HEK293 (cell line): ENCODE measurements at regions not wholly inside any gene's neighbourhood (a gene's known extent, or its start where the extent isn't known, plus 50 kb on each side); places are given as distances from the start of the nearest gene placed in this dataset.

ENCODE experiments used
- CTCF ChIA-PET: fragments of 350-600 bp; formaldehyde crosslinking; extraction: SDS; loops from one replicate; lab custom pipeline; 2021; ENCODE audit warnings: antibody characterized with exemption; lab: Yijun Ruan, JAX
- POLR2A ChIA-PET: fragments of 300-600 bp; formaldehyde crosslinking; extraction: SDS; loops from one replicate; lab custom pipeline; 2020; ENCODE audit warnings: antibody characterized with exemption, inconsistent platforms; lab: Yijun Ruan, JAX
- H3K27ac ChIP-seq: fragments of 200-500 bp; sonication (Bioruptor generic); 2 replicates; pipeline ENCODE4 v1.5.1; 2014; ENCODE audit warnings: low read depth, low read length, control low read depth, inconsistent platforms; ENCODE audit errors: extremely low read depth
- H3K36me3 ChIP-seq, 2 experiments: fragments of 200-500 bp in 1 of 2; sonication (Bioruptor generic) in 1 of 2; 1 replicate in 1 of 2; 2 replicates in 1 of 2; pipeline ENCODE4 v1.5.1; 2014 to 2017; ENCODE audit warnings: inconsistent platforms in 2 of 2, low read length in 2 of 2; ENCODE audit not compliant: control insufficient read depth in 2 of 2, insufficient read depth in 1 of 2
- H3K4me1 ChIP-seq: fragments of 200-500 bp; sonication (Bioruptor generic); 2 replicates; pipeline ENCODE4 v1.5.1; 2014; ENCODE audit warnings: mild to moderate bottlenecking, low read length, inconsistent platforms; ENCODE audit not compliant: control insufficient read depth, insufficient read depth
- H3K4me3 ChIP-seq: 2 replicates; pipeline ENCODE4 v1.5.1; 2011; ENCODE audit warnings: low read depth, mild to moderate bottlenecking, control low read depth, low read length, moderate library complexity
- H3K9me3 ChIP-seq: fragments of 200-500 bp; sonication (Bioruptor generic); 2 replicates; pipeline ENCODE4 v1.5.1; 2014; ENCODE audit warnings: low read depth, low read length, inconsistent platforms; ENCODE audit not compliant: control insufficient read depth, insufficient read depth
- FEZF1 ChIP-seq: fragments of 450-650 bp; formaldehyde crosslinking; IDR thresholded peaks from 2 replicates; pipeline ENCODE4 v1.5.1; 2016; ENCODE audit warnings: missing biosample characterization, missing genetic modification characterization
- KLF1 ChIP-seq: fragments of 450-650 bp; formaldehyde crosslinking; IDR thresholded peaks from 2 replicates; pipeline ENCODE4 v1.5.1; 2016; ENCODE audit warnings: missing biosample characterization, missing genetic modification characterization
- KLF16 ChIP-seq: fragments of 450-650 bp; formaldehyde crosslinking; IDR thresholded peaks from 2 replicates; pipeline ENCODE4 v1.5.1; 2017; ENCODE audit warnings: missing biosample characterization, missing genetic modification characterization
- PRDM1 ChIP-seq: fragments of 450-650 bp; formaldehyde crosslinking; IDR thresholded peaks from 2 replicates; pipeline ENCODE4; 2016; ENCODE audit warnings: missing biosample characterization, missing genetic modification characterization
- SCRT2 ChIP-seq: fragments of 450-650 bp; formaldehyde crosslinking; IDR thresholded peaks from 2 replicates; pipeline ENCODE4 v1.5.1; 2016; ENCODE audit warnings: missing biosample characterization, missing genetic modification characterization
- ZBTB8A ChIP-seq: fragments of 450-650 bp; formaldehyde crosslinking; IDR thresholded peaks from 2 replicates; pipeline ENCODE4 v1.5.1; 2016; ENCODE audit warnings: missing biosample characterization, missing genetic modification characterization
- ZNF10 ChIP-seq: fragments of 450-650 bp; formaldehyde crosslinking; IDR thresholded peaks from 2 replicates; pipeline ENCODE4 v1.5.1; 2017; ENCODE audit warnings: missing biosample characterization, missing genetic modification characterization
- ZNF114 ChIP-seq: fragments of 450-650 bp; formaldehyde crosslinking; IDR thresholded peaks from 2 replicates; pipeline ENCODE4 v1.5.0; 2017; ENCODE audit warnings: missing biosample characterization, missing genetic modification characterization
- ZNF184 ChIP-seq: fragments of 450-650 bp; IDR thresholded peaks from 2 replicates; pipeline ENCODE4 v1.5.1; 2018; ENCODE audit warnings: missing biosample characterization, mild to moderate bottlenecking, missing genetic modification characterization
- ZNF394 ChIP-seq: fragments of 450-650 bp; formaldehyde crosslinking; IDR thresholded peaks from 2 replicates; pipeline ENCODE4 v1.5.1; 2016; ENCODE audit warnings: missing biosample characterization, missing genetic modification characterization, mild to moderate bottlenecking, moderate library complexity, borderline replicate concordance
- ZNF404 ChIP-seq: fragments of 450-650 bp; formaldehyde crosslinking; IDR thresholded peaks from 2 replicates; pipeline ENCODE4 v1.5.1; 2017; ENCODE audit warnings: missing biosample characterization, missing genetic modification characterization
- ZNF585B ChIP-seq: fragments of 450-650 bp; formaldehyde crosslinking; IDR thresholded peaks from 2 replicates; pipeline ENCODE4 v1.5.1; 2016; ENCODE audit warnings: missing biosample characterization, missing genetic modification characterization
- ZNF747 ChIP-seq: fragments of 450-650 bp; formaldehyde crosslinking; IDR thresholded peaks from 2 replicates; pipeline ENCODE4 v1.5.1; 2016; ENCODE audit warnings: missing biosample characterization, missing genetic modification characterization
- ZNF791 ChIP-seq: fragments of 450-650 bp; formaldehyde crosslinking; IDR thresholded peaks from 2 replicates; pipeline ENCODE4 v1.5.1; 2016; ENCODE audit warnings: missing biosample characterization, missing genetic modification characterization
- TF ChIP-seq, protein P1 (sequence below): fragments of 450-650 bp; formaldehyde crosslinking; IDR thresholded peaks from 2 replicates; pipeline ENCODE4 v1.5.1; 2016; ENCODE audit warnings: missing biosample characterization, missing genetic modification characterization
- TF ChIP-seq, protein P2 (sequence below): fragments of 450-650 bp; formaldehyde crosslinking; IDR thresholded peaks from 2 replicates; pipeline ENCODE4 v1.5.1; 2016; ENCODE audit warnings: missing biosample characterization, missing genetic modification characterization, low read depth
- TF ChIP-seq, protein P3 (sequence below): fragments of 450-650 bp; formaldehyde crosslinking; IDR thresholded peaks from 2 replicates; pipeline ENCODE4 v1.5.1; 2016; ENCODE audit warnings: missing biosample characterization, missing genetic modification characterization

GRCh38 chr10:118516716-118517115 lies 78.7 kb downstream of the PRLHR start:
- Histone ChIP-seq H3K27ac (no peak overlapping the region), H3K36me3 (no peaks in the 10 kb centered on the region), H3K9me3 (no peaks in the 10 kb centered on the region), H3K4me1 (no peaks in the 10 kb centered on the region), H3K4me3 (no peak overlapping the region)
- CTCF ChIA-PET: no interaction called here
- TF ChIP-seq ZNF114 (tag by site-specific recombination) (no peak), SCRT2 (tag by site-specific recombination) (no peak), ZNF791 (no peak), KLF16 (tag by site-specific recombination) (no peak), ZNF585B (tag by site-specific recombination) (no peak), FEZF1 (tag by site-specific recombination) (no peak), PRDM1 (tag by site-specific recombination) (no peak), ZNF404 (tag by site-specific recombination) (no peak), ZBTB8A (no peak), KLF1 (tag by site-specific recombination) (no peak)
- TF ChIP-seq, protein P1, sequence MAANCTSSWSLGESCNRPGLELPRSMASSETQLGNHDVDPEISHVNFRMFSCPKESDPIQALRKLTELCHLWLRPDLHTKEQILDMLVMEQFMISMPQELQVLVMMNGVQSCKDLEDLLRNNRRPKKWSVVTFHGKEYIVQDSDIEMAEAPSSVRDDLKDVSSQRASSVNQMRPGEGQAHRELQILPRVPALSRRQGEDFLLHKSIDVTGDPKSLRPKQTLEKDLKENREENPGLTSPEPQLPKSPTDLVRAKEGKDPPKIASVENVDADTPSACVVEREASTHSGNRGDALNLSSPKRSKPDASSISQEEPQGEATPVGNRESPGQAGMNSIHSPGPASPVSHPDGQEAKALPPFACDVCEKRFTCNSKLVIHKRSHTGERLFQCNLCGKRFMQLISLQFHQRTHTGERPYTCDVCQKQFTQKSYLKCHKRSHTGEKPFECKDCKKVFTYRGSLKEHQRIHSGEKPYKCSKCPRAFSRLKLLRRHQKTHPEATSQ (tag by site-specific recombination): no peak
- TF ChIP-seq, all 188 proteins: peak for 0
- POLR2A ChIA-PET: no interaction called here

DNA sequence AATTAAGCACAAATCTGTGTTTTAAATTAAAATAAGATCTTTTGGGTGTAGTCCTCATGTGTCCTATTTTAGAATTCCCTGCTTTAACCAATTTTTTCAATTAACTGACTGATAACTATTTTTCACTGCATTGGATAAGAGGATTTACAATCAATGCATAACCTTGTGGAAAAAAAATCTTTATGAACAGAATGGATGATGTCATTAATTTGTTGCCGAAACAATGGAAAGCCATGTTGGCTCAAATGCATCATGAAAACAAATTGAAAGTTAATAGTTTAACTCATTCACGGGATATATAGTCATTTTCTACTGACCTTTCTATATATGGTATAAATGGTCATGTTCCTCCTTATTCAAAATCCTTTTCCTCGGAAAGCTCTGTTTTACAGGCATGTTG lies 82.3 kb downstream of the PRLHR start:
- H3K4me3 ChIP-seq: no peak overlapping the region
- TF ChIP-seq ZNF184: no peak
- TF ChIP-seq, protein P2, sequence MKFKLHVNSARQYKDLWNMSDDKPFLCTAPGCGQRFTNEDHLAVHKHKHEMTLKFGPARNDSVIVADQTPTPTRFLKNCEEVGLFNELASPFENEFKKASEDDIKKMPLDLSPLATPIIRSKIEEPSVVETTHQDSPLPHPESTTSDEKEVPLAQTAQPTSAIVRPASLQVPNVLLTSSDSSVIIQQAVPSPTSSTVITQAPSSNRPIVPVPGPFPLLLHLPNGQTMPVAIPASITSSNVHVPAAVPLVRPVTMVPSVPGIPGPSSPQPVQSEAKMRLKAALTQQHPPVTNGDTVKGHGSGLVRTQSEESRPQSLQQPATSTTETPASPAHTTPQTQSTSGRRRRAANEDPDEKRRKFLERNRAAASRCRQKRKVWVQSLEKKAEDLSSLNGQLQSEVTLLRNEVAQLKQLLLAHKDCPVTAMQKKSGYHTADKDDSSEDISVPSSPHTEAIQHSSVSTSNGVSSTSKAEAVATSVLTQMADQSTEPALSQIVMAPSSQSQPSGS (tag by site-specific recombination): peak; percentile 58
- TF ChIP-seq, all 188 proteins: peak for 1
- Histone ChIP-seq H3K9me3 (no peaks in the 10 kb centered on the region), H3K36me3 (no peaks in the 10 kb centered on the region), H3K27ac (no peak overlapping the region), H3K4me1 (no peaks in the 10 kb centered on the region)
- POLR2A ChIA-PET: no interaction called here
- CTCF ChIA-PET: interaction anchor here (0.9 kb wide), 1 partner anchor 17 kb away, joined by 4 read pairs; no protein-coding TSS in a partner anchor

GRCh38 chr10:118511711-118512110 lies 83.7 kb downstream of the PRLHR start:
- Histone ChIP-seq H3K4me3 (no peak overlapping the region), H3K36me3 (no peaks in the 10 kb centered on the region), H3K9me3 (no peaks in the 10 kb centered on the region), H3K27ac (no peak overlapping the region), H3K4me1 (no peaks in the 10 kb centered on the region)
- TF ChIP-seq ZNF10 (tag by site-specific recombination) (no peak), ZNF747 (no peak), ZNF394 (tag by site-specific recombination) (no peak), ZNF585B (tag by site-specific recombination) (no peak)
- TF ChIP-seq, protein P3, sequence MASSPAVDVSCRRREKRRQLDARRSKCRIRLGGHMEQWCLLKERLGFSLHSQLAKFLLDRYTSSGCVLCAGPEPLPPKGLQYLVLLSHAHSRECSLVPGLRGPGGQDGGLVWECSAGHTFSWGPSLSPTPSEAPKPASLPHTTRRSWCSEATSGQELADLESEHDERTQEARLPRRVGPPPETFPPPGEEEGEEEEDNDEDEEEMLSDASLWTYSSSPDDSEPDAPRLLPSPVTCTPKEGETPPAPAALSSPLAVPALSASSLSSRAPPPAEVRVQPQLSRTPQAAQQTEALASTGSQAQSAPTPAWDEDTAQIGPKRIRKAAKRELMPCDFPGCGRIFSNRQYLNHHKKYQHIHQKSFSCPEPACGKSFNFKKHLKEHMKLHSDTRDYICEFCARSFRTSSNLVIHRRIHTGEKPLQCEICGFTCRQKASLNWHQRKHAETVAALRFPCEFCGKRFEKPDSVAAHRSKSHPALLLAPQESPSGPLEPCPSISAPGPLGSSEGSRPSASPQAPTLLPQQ (tag by site-specific recombination): no peak
- CTCF ChIA-PET: no interaction called here
- POLR2A ChIA-PET: no interaction called here
